GM12874 (cell line): ENCODE measurements at regions not wholly inside any gene's neighbourhood (a gene's known extent, or its start where the extent isn't known, plus 50 kb on each side); places are given as distances from the start of the nearest gene placed in this dataset.

Experiments used
- CTCF ChIP-seq: IDR thresholded peaks from 2 replicates; pipeline ENCODE4 v1.5.1; 2011; ENCODE audit warnings: low read depth, mild to moderate bottlenecking, control low read depth, low read length, moderate library complexity; ENCODE audit not compliant: insufficient read depth

DNA sequence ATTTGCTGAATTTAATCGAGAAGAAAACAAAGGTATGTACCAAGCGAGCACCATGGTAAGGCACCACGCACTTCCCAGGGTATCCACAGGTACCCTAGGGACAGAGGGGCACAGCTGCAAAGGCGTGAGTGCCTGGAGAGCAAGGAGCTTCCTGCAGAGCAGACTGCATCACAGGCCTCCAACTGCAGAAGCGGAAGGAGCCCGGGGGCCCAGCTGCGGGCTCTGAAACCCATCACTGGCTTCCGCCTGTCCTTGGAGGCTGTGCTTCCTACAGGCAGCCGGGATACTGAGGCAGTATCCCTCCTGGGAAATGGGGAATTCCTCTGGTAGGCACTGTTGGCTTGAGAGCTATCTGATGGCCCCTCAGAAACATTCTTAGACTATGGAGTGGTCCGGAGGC, 217.4 kb upstream of the GMDS start:
- no peak for TF ChIP-seq CTCF

DNA sequence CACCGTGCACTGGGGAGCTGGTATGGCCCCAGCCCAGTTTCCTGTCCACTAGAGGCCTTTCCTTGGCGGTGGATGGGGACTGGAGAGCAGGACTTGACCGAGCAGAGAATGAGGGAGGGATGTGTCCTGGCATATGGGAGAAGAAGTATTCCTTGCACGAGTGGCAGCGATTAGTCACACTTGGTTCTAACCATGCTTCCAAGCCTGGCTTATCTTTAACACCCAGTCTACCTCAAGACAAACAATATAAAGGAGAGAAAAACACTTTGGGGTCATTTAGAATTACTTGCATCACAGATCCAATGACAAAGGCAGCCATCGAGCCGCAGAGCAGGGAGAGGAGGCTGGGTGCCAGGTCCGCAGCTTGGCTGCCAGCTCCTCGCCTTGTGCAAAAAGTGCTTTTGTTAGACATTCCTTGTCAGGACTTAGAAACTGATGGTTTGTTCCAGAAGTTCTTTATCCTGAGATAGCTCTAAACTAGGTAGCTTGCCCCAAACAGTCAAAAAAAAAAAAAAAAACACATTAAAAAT, 214.9 kb upstream of the GMDS start:
- TF ChIP-seq CTCF = no peak

- TF ChIP-seq CTCF = no peak
Observed at GRCh38 chr6:2454180-2454579, 208.8 kb upstream of the GMDS start.

DNA sequence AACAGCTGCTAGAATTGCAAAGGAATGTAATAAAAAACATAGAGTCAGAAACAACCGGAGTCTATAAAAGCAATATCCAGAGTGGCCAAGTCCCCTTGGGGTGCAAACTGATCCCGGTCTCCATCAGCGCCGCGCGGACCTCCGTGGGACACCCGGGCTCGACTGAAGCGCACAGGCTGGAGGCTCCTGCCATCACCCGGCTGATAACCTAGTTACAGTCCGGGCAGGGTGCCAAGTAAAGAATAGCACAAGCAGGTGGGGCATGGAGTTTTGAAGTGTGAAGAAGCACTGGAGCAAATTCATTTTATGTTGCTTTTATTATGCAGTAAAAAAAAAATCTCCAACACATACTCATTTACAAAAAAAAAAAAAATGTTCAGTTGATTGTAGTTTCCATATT, 205.1 kb upstream of the GMDS start:
- no peak for TF ChIP-seq CTCF

GRCh38 chr6:2449572-2449940, 204.2 kb upstream of the GMDS start:
- TF ChIP-seq CTCF = no peak

DNA sequence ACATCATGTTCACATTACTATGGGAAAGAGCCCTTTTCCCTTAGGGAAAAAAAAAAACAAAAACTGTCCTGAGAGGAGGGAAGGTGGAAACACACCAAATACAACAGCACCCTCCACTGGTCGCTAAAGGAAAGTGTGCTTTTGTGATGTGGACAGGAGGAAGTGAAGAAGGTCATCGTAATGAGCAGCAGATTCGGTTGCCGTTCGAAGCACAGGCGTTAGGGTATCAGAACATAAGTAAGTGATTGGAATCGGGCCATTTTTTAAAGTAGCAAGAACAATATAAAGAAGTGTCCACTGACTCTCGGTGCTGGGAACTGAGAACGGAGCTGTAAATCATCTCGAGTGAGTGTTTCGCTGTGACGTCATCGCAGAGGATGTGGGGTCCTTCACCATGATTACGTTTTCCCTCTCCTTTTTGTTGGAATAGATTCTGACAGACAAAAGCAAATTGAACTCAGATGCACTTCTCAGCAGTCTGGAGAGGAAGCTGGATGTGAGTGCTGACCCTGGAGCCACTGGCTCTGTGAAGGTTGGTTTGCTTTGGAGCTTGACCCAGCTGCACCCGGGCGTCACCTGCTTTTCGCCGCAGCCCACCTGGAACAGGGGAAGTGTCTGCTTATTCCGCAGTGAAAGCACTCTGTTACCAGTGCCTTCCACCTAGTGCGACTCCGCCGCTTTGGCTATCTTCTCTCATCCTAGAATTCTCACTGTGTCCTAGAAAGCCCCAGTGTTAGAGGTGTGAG, 203.6 kb upstream of the GMDS start:
- TF ChIP-seq CTCF = peak; percentile 67

DNA sequence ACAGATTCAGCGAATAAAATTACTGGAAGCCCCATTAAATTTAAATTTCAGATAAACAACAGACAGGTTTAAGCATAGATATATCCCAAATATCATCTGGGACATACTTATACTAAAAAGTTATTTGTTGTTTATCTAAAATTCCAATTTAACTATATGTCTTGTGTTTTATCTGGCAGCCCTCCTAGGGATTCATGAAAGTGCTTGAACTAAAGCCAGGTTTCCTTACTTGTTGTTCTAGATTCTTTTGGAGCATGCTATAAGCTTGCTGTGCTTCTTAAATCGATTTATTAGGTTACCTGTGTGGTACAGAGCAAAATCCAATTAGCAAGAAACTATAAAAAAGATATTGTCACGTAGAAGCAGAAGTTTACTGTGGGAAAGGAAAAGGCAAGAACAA, 202.5 kb upstream of the GMDS start:
- no peak for TF ChIP-seq CTCF
